ENCODE measurements at regions not wholly inside any gene's neighbourhood (a gene's known extent, or its start where the extent isn't known, plus 50 kb on each side); places are given as distances from the start of the nearest gene placed in this dataset.

DNA sequence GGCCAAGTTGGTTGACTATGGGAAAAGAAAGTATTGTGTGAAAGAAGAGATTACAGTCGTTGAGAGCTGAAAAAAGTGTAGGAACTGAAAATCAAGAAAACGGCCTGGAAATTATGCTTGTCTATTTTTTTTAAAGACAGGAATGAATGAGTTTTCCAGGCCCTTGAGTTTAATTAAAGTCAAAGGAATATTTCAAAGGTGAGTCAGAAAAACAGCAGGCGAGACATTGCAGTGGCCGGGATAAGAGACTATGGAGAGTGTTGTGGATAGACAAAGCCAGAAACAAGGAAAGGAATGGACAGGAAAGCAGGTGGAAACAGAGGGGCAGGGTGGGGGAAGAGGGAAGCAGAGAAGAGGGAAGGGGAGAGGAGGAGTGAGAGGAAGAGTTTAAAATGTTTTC is 275.1 kb upstream of the LRTM1 start:
- no peak for DNase-seq (ENCODE audit: low read depth)
- no peak overlapping the region for H3K4me3 ChIP-seq (ENCODE audit: low read depth, low read length)
- TF ChIP-seq, protein P1, sequence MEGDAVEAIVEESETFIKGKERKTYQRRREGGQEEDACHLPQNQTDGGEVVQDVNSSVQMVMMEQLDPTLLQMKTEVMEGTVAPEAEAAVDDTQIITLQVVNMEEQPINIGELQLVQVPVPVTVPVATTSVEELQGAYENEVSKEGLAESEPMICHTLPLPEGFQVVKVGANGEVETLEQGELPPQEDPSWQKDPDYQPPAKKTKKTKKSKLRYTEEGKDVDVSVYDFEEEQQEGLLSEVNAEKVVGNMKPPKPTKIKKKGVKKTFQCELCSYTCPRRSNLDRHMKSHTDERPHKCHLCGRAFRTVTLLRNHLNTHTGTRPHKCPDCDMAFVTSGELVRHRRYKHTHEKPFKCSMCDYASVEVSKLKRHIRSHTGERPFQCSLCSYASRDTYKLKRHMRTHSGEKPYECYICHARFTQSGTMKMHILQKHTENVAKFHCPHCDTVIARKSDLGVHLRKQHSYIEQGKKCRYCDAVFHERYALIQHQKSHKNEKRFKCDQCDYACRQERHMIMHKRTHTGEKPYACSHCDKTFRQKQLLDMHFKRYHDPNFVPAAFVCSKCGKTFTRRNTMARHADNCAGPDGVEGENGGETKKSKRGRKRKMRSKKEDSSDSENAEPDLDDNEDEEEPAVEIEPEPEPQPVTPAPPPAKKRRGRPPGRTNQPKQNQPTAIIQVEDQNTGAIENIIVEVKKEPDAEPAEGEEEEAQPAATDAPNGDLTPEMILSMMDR (IDR thresholded peaks at IDR 0.05; ENCODE audit: low read depth, low read length, missing control alignments) = no peak

DNA sequence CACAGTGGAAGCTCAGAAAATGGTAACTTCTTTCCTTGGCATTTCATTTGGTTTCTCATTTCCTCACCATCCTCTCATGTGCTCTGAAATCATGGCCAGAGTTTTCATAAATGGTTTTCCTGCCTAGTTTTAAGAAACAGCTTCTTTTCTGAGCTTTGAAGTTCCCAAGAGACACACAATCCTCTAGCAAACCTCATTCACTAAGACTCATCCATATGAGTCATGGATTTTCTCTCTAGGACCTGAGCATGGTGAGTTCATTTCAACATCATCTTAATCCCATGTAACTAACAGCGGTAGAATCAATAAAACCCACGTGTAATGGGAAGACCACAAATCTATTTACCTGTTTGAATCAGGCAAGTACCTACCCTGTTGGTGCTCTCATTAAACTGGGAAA is 274.5 kb upstream of the LRTM1 start:
- TF ChIP-seq, protein P1 (IDR thresholded peaks at IDR 0.05; ENCODE audit: low read depth, low read length, missing control alignments) = no peak
- no peak for DNase-seq (ENCODE audit: low read depth)

GRCh38 chr3:55201779-55202178 is 273.9 kb upstream of the LRTM1 start:
- H3K4me3 ChIP-seq (ENCODE audit: low read depth, low read length) = no peak overlapping the region
- DNase-seq (ENCODE audit: low read depth) = no peak
- TF ChIP-seq, protein P1 (IDR thresholded peaks at IDR 0.05; ENCODE audit: low read depth, low read length, missing control alignments) = no peak

More for the DNA sequence above, 274.5 kb upstream of the LRTM1 start:
- H3K4me3 ChIP-seq (ENCODE audit: low read depth, low read length) = no peak overlapping the region

DNA sequence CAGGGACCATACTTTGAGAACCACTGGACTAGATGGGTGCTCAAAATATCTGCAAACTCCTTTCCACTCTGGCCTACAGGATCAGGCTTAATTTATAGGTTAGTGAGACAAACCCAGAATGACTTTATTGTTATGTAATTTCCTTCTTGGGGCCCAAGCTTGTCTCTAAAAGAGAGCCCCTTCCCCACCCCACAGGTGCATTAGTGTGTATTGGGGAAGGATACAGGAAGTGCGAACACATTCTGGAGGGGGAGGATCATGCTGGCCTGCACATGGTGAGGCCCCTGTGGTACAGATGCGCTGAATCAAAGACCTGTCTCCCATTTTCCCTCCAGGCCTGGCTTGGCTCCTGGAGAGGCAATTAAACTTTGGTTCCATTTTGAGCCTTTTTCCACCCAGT is 273.0 kb upstream of the LRTM1 start:
- no peak for DNase-seq (ENCODE audit: low read depth)
- H3K4me3 ChIP-seq (ENCODE audit: low read depth, low read length) = no peak overlapping the region
- TF ChIP-seq, protein P1 (IDR thresholded peaks at IDR 0.05; ENCODE audit: low read depth, low read length, missing control alignments) = no peak

DNA sequence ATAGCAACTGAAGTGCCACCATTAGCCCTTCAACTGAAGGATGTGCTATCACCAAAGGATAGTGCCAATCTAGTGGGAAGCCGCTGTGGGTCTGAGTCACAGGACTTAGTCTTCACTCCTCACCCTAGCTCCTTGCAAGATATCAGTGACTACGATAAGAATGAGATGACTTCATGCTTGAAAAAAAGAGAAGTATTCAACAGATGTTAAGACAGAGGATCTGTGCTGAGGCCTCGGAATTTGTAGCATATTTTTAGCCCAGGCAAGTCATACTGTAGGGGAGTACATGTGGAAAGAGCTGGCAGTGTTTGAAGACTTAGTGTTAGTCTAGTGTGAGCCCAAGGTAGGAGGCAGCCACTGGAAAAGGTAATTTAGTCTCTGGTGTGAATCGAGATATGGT is 270.7 kb upstream of the LRTM1 start:
- DNase-seq (ENCODE audit: low read depth) = no peak
- H3K4me3 ChIP-seq (ENCODE audit: low read depth, low read length) = no peak overlapping the region
- TF ChIP-seq, protein P1 (IDR thresholded peaks at IDR 0.05; ENCODE audit: low read depth, low read length, missing control alignments) = no peak

DNA sequence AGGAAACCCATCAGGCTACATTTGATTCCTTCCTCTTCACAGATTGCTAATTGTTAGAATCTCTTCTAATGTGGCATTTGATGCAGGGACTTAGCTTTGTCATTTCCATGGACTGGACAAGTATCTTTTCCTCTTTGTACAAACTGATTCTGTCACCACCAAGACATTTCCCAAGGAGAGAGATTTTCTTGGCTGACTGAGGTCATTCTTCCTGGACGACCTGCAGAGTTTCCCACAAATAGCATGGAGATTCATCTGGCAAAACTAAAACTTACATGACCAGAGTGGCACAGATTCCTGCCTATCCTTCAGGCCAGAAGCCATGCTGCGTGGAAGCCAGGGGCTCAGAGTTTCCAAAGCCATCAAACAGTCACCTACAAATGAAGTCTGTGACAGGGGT is 269.2 kb upstream of the LRTM1 start:
- TF ChIP-seq, protein P1 (IDR thresholded peaks at IDR 0.05; ENCODE audit: low read depth, low read length, missing control alignments) = no peak
- DNase-seq (ENCODE audit: low read depth) = no peak
- H3K4me3 ChIP-seq (ENCODE audit: low read depth, low read length) = no peak overlapping the region

DNA sequence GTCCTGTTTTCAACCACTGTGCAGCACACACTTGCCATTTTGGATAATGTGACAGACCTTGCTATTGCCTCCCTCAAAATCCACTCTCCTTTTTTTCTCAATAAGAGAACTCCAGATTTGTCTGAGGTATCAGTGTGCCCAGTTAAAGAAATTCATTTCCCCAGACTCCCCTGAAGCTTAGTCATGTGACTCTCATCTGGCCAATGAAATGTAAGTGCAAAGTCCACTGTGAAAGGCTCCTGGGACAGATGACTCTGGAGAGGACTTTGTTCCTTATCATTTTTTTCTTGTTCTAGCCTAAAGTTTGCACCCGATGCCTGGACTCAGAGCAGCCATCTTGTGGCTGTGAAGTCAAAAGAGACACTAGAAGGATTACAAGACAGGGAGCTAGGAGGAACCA is 268.6 kb upstream of the LRTM1 start:
- H3K4me3 ChIP-seq (ENCODE audit: low read depth, low read length) = no peak overlapping the region
- TF ChIP-seq, protein P1 (IDR thresholded peaks at IDR 0.05; ENCODE audit: low read depth, low read length, missing control alignments) = no peak
- no peak for DNase-seq (ENCODE audit: low read depth)

All from GM12864 (cell line).